Astrocyte (in vitro differentiated cells and primary cell): ENCODE measurements at regions not wholly inside any gene's neighbourhood (a gene's known extent, or its start where the extent isn't known, plus 50 kb on each side); places are given as distances from the start of the nearest gene placed in this dataset.
"Not testable (repeated sequence)": the region's sequence is repeated elsewhere in the genome, so short reads cannot be mapped to it uniquely, and the experiment has no call there.

Experiments
- EZH2 ChIP-seq: IDR thresholded peaks from 2 replicates; pipeline ENCODE4 v1.6.1; 2012; ENCODE audit warnings: mild to moderate bottlenecking, low read length, inconsistent platforms; ENCODE audit not compliant: insufficient read depth
- TF ChIP-seq, protein P1 (sequence below): IDR thresholded peaks from 2 replicates; pipeline ENCODE4 v1.5.1; 2011; ENCODE audit warnings: low read depth, mild to moderate bottlenecking, inconsistent platforms, low read length, moderate library complexity; ENCODE audit not compliant: insufficient read depth

GRCh38 chr1:37380546-37380945 lies 93.8 kb upstream of the ZC3H12A start:
- TF ChIP-seq, protein P1, sequence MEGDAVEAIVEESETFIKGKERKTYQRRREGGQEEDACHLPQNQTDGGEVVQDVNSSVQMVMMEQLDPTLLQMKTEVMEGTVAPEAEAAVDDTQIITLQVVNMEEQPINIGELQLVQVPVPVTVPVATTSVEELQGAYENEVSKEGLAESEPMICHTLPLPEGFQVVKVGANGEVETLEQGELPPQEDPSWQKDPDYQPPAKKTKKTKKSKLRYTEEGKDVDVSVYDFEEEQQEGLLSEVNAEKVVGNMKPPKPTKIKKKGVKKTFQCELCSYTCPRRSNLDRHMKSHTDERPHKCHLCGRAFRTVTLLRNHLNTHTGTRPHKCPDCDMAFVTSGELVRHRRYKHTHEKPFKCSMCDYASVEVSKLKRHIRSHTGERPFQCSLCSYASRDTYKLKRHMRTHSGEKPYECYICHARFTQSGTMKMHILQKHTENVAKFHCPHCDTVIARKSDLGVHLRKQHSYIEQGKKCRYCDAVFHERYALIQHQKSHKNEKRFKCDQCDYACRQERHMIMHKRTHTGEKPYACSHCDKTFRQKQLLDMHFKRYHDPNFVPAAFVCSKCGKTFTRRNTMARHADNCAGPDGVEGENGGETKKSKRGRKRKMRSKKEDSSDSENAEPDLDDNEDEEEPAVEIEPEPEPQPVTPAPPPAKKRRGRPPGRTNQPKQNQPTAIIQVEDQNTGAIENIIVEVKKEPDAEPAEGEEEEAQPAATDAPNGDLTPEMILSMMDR, result not testable (repeated sequence)
- not testable (repeated sequence) for TF ChIP-seq EZH2
